ENCODE measurements at regions not wholly inside any gene's neighbourhood (a gene's known extent, or its start where the extent isn't known, plus 50 kb on each side); places are given as distances from the start of the nearest gene placed in this dataset.

DNA sequence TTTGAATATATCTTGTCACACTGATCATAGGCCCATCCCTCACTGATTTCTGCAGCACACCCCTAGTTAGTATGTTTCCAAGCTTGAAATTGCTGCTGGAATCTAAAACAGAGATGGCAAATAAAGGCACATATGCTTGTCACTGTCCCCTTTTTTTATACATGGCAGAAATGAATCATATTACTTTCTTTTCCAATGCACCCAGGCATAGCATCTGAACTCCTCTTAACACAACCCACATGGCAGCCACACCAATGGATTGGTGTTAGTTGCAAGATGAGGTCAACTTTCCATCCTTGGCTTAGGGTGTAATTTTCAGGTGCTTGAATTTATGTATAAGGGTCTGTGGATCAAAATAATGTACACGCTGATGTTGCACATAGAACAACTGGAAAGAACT is 473.8 kb upstream of the ZNF608 start:
- no peak for DNase-seq (ENCODE audit: low spot score in 2 of 2)
- Histone ChIP-seq H3K27me3 (no peaks in the 10 kb centered on the region), H3K9me3 (no peaks in the 10 kb centered on the region), H3K27ac (no peak overlapping the region), H3K4me1 (no peaks in the 10 kb centered on the region), H3K4me3 (no peak overlapping the region), H3K36me3 (no peaks in the 10 kb centered on the region)
- WGBS, result 100% methylated on average over 1 of the region's 1 CpG
- TF ChIP-seq POLR2AphosphoS5 (IDR thresholded peaks at IDR 0.05), result no peak
- TF ChIP-seq EP300 (IDR thresholded peaks at IDR 0.05), result no peak
- TF ChIP-seq CTCF (IDR thresholded peaks at IDR 0.05), result no peak
- TF ChIP-seq POLR2A (IDR thresholded peaks at IDR 0.05), result no peak

- TF ChIP-seq POLR2A (IDR thresholded peaks at IDR 0.05) (no peak), CTCF (IDR thresholded peaks at IDR 0.05) (no peak), EP300 (IDR thresholded peaks at IDR 0.05) (no peak), POLR2AphosphoS5 (IDR thresholded peaks at IDR 0.05) (no peak)
- 83% methylated on average over 7 of the region's 7 CpGs for WGBS
- no peaks in the 10 kb centered on the region for H3K9me3 ChIP-seq
Observed at GRCh38 chr5:125222597-125223240, 476.3 kb upstream of the ZNF608 start.

DNA sequence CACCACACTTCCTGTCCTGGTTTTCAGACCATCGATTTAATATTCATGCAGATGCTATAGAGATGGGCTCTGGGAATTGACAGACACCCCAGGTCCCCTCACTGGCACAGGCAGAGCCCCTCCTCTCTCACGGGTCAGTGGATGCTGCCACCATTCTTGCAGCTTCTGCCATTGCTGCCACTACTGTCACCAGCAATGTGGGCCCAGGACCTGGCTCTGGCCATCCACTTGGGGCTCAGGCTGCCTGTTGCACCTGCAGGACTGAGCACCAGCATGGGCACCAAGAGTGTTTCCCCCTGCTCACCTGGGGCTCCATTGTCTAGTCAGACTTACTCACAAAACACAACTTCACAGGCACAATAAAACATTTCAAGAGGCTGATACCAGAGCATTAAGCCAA is 479.0 kb upstream of the ZNF608 start:
- no peaks in the 10 kb centered on the region for H3K4me1 ChIP-seq
- H3K4me3 ChIP-seq, result no peak overlapping the region
- H3K27ac ChIP-seq, result no peak overlapping the region
- no peaks in the 10 kb centered on the region for H3K9me3 ChIP-seq
- H3K36me3 ChIP-seq, result no peaks in the 10 kb centered on the region
- DNase-seq (ENCODE audit: low spot score in 2 of 2), result no peak
- TF ChIP-seq EP300 (IDR thresholded peaks at IDR 0.05) (no peak), POLR2AphosphoS5 (IDR thresholded peaks at IDR 0.05) (no peak), CTCF (IDR thresholded peaks at IDR 0.05) (no peak), POLR2A (IDR thresholded peaks at IDR 0.05) (no peak)
- WGBS, result 78% methylated on average over 2 of the region's 2 CpGs
- no peaks in the 10 kb centered on the region for H3K27me3 ChIP-seq

More at GRCh38 chr5:125222597-125223240, 476.3 kb upstream of the ZNF608 start:
- Histone ChIP-seq H3K4me3 (no peak overlapping the region), H3K36me3 (no peaks in the 10 kb centered on the region), H3K27me3 (no peaks in the 10 kb centered on the region), H3K27ac (no peak overlapping the region), H3K4me1 (no peaks in the 10 kb centered on the region)
- DNase-seq (ENCODE audit: low spot score in 2 of 2), result no peak

DNA sequence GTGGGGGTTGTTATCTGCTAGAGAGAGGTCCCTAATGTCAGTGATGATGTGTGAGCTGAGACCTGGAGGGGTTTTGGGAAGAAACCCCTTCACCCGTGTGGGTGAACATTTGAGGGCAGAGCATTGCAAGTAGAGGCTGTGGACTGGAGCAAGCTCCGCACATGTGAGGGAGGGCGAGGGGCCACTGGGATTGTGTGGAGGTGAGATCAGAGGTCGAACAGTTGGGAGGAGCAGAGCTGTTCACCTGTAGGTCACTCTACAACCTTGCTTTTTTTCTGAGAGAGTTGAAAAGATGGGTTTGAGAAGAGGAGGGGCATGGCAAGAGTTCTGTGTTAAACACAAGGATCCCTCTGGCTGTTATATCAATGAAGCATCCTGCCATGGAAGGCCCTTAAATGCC is 480.4 kb upstream of the ZNF608 start:
- Histone ChIP-seq H3K4me3 (no peak overlapping the region), H3K27me3 (no peaks in the 10 kb centered on the region), H3K9me3 (no peaks in the 10 kb centered on the region), H3K4me1 (no peaks in the 10 kb centered on the region), H3K27ac (no peak overlapping the region), H3K36me3 (no peaks in the 10 kb centered on the region)
- no peak for DNase-seq (ENCODE audit: low spot score in 2 of 2)
- WGBS, result 96% methylated on average over 4 of the region's 4 CpGs
- no peak for TF ChIP-seq CTCF (IDR thresholded peaks at IDR 0.05)
- no peak for TF ChIP-seq POLR2AphosphoS5 (IDR thresholded peaks at IDR 0.05)
- TF ChIP-seq EP300 (IDR thresholded peaks at IDR 0.05), result no peak
- no peak for TF ChIP-seq POLR2A (IDR thresholded peaks at IDR 0.05)

DNA sequence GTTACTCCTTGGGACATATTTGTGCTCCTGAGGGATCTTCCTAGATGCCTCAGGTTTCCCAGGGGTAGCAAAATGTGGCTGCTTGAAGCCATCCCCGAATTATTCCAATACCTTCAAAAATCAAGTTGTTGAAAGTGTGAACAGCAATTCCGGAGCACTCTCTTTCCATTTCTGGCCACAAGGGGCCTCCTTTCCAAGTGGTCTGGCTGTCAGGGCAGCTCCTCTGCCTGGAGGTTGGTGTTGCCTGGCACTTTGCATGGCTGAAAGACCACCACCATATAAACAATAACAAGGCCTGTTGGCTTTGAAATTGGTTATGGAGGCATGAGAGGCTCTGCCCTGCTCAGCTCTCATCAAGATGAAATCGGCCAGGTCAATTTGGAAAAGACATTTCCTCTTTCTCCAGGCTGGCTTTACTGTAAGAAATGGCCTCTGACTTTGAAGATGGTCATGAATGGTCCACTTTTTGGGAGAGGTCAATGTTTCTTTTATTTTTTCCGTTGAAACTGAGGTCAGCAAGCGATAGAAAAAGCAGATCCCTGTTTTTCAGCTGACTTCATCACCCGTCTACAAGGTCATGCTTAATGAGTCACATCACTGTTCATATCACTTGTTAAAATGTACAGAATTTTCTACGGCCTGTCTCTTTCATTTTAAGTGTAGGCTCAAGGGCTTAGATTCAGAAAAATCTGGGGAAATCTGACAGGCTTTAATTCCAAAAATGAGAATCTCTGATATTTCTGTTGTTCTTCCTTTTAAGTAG is 481.1 kb upstream of the ZNF608 start:
- DNase-seq (ENCODE audit: low spot score in 2 of 2), result no peak
- H3K9me3 ChIP-seq, result no peaks in the 10 kb centered on the region
- 89% methylated on average over 7 of the region's 7 CpGs for WGBS

More for the DNA sequence above, 481.1 kb upstream of the ZNF608 start:
- Histone ChIP-seq H3K4me3 (no peak overlapping the region), H3K27me3 (no peaks in the 10 kb centered on the region), H3K27ac (no peak overlapping the region), H3K4me1 (no peaks in the 10 kb centered on the region), H3K36me3 (no peaks in the 10 kb centered on the region)
- TF ChIP-seq POLR2A (IDR thresholded peaks at IDR 0.05) (no peak), CTCF (IDR thresholded peaks at IDR 0.05) (no peak), EP300 (IDR thresholded peaks at IDR 0.05) (no peak), POLR2AphosphoS5 (IDR thresholded peaks at IDR 0.05) (no peak)

Measured in suprapubic skin (tissue), 4 donors.